Mesodermal cell (in vitro differentiated cells): ENCODE measurements at regions not wholly inside any gene's neighbourhood (a gene's known extent, or its start where the extent isn't known, plus 50 kb on each side); places are given as distances from the start of the nearest gene placed in this dataset.

Experiments
- H3K27ac ChIP-seq: 2 replicates; pipeline ENCODE4 v1.7.0; 2013; ENCODE audit warnings: mild to moderate bottlenecking, low read depth, low read length, moderate library complexity; ENCODE audit not compliant: severe bottlenecking
- H3K36me3 ChIP-seq: 2 replicates; pipeline ENCODE4 v1.7.1; 2013; ENCODE audit warnings: mild to moderate bottlenecking, low read length, moderate library complexity; ENCODE audit not compliant: control insufficient read depth, insufficient read depth
- H3K4me1 ChIP-seq: one replicate; pipeline ENCODE4 v1.7.1; 2013; ENCODE audit warnings: mild to moderate bottlenecking, low read length; ENCODE audit not compliant: insufficient read depth, control insufficient read depth, poor library complexity, severe bottlenecking
- H3K4me3 ChIP-seq: 2 replicates; pipeline ENCODE4 v1.7.0; 2013; ENCODE audit warnings: low read length, control low read depth, mild to moderate bottlenecking; ENCODE audit not compliant: insufficient read depth, poor library complexity, severe bottlenecking; ENCODE audit errors: extremely low read depth
- H3K9me3 ChIP-seq: 2 replicates; pipeline ENCODE4 v1.7.1; 2013; ENCODE audit warnings: mild to moderate bottlenecking, low read length, moderate library complexity; ENCODE audit not compliant: control insufficient read depth
- WGBS, 2 experiments: methylation state at CpG; one replicate each; pipeline ENCODE4 v1.1.5; 2013; ENCODE audit warnings: missing lambda C conversion rate in 2 of 2; ENCODE audit not compliant: insufficient coverage in 2 of 2; 5-methylcytosine and 5-hydroxymethylcytosine counted together

DNA sequence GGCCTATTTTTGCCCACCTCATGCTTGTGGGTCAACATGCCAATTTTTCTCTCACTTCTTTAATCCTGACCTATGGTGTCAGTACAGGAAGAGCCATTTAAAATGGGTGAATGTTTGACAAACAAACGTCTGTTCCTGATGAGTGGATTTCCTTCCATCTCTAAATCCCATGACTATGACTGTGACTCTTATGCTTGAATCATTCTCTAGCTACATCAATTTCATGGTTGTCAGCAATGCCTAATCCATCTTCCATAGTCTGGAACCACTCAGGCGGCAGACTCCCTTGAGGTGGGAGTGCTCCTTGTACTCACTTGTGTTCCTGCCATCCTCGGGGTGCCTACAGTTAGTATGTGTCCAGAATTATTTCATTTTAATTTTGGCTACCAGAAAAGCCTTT, 194.9 kb upstream of the RPS6KA3 start:
- Histone ChIP-seq H3K36me3 (no peaks in the 10 kb centered on the region), H3K27ac (no peak overlapping the region), H3K4me3 (no peak overlapping the region), H3K9me3 (no peaks in the 10 kb centered on the region), H3K4me1 (peaks cover 7% of the 10 kb centered on the region)
- WGBS, 2 experiments = no CpG with 5 or more reads among the region's 3 CpGs

DNA sequence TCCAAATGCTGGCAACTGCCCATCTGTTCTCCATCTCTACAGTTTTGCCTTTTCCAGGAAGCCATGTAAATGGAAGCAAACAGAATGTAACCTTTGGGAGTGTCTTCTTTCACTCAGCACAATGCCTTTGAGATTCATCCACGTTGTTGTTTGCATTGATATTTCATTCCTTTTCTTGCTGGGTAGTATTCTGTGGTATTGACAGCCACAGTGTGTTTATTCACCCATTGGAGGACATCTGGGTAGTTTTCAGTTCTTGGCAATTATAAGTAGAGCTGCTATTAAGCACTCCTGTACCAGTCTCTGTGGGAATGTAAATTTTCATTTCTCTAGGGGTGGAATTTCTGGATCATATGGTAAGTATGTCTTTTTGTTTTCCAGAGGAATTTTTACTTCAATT, 194.3 kb upstream of the RPS6KA3 start:
- Histone ChIP-seq H3K27ac (no peak overlapping the region), H3K36me3 (no peaks in the 10 kb centered on the region), H3K9me3 (no peaks in the 10 kb centered on the region), H3K4me1 (peaks cover 7% of the 10 kb centered on the region), H3K4me3 (no peak overlapping the region)
- no CpG with 5 or more reads among the region's 1 CpG for WGBS, 2 experiments

DNA sequence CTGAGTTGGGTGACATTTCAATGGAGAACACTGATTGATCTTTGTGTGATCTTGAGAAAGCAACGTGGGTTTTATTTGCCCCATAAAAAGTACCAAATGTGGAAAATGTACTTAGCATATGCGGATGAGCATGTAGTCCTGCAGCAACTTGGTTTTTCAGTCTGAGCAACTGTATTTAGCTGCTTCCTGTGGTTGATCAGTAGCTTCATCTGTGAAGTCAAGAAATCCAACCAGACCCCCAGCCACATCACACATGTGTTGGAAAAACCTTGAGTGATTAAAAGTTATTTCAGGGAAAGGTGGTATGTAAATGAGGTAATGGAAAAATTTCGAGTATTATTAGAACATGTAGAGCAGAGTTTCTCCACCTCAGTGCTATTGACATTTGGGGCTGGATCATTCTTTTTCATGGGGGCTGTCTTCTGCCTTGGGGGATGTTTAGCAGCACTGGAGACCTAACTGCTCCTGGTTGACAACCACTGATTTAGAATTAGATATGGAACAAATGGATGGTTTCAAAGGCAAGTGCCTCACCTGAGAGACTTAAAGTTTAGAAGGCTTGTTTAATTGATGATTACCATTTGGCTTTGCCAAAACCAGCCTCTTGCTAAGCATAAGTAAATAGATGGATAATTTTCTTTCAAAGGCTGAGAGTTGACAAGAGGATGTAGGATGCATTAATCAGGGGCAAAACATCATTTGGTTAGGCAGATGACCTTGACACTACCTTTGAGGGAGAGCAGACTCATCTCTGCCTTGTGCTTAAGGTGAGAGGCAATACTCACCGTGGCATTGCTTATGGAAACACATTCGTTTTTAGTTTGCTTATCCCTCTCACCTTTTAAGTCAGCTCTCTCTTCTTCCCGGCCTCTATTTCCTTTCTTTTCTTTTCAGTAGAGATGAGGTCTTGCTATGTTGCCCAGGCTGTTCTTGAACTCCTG, 193.0 kb upstream of the RPS6KA3 start:
- WGBS, 2 experiments = 83% methylated on average over 2 of the region's 6 CpGs; no CpG with 5 or more reads in 1 of the 2 experiments
- H3K36me3 ChIP-seq = no peaks in the 10 kb centered on the region
- no peak overlapping the region for H3K4me3 ChIP-seq
- H3K27ac ChIP-seq = no peak overlapping the region
- H3K4me1 ChIP-seq = peaks cover 7% of the 10 kb centered on the region
- no peaks in the 10 kb centered on the region for H3K9me3 ChIP-seq

DNA sequence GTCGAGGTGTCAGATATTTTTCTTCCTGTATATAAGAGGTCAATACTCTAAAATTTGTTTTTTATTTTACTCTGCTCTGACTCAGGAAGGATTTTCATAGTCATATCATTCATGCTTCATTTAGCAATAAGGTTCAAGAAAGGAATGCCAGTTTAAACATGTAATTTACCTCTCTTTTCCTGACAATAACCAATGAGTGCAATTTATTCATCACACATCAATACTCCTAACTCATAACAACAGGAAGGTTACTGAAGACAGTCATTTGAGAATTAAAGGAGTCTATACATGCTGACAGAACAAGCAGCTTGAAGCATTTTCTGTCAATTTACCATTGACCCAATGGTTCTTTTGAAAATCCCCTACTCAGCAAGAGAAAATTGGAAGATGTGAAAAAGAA, 190.3 kb upstream of the RPS6KA3 start:
- no peaks in the 10 kb centered on the region for H3K36me3 ChIP-seq
- no peaks in the 10 kb centered on the region for H3K9me3 ChIP-seq
- no CpG with 5 or more reads among the region's 1 CpG for WGBS, 2 experiments
- no peak overlapping the region for H3K27ac ChIP-seq
- no peak overlapping the region for H3K4me3 ChIP-seq
- peaks cover 12% of the 10 kb centered on the region for H3K4me1 ChIP-seq

DNA sequence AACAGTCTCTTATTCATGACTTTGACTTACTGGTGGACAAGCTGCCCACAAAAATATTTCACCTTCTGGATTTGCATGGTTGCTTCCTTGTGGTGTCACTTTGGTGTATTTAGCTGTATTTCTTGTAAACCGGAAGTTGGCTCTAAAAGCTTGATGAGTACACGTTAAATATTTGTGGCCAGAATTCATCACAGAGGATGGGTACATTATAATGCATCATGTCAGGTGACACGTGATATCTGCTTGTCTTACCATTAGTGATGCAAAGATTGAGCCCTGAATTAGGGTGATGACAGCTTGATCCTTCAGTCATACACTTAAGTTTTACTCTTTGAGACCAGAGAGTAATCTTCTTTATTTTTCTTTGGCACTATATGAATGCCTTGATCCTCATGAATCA, 188.3 kb upstream of the RPS6KA3 start:
- Histone ChIP-seq H3K36me3 (no peaks in the 10 kb centered on the region), H3K4me3 (no peak overlapping the region), H3K27ac (no peak overlapping the region), H3K9me3 (no peaks in the 10 kb centered on the region), H3K4me1 (peaks cover 5% of the 10 kb centered on the region)
- WGBS, 2 experiments = 90 to 100% methylated on average over 1 to 2 of the region's 3 CpGs

DNA sequence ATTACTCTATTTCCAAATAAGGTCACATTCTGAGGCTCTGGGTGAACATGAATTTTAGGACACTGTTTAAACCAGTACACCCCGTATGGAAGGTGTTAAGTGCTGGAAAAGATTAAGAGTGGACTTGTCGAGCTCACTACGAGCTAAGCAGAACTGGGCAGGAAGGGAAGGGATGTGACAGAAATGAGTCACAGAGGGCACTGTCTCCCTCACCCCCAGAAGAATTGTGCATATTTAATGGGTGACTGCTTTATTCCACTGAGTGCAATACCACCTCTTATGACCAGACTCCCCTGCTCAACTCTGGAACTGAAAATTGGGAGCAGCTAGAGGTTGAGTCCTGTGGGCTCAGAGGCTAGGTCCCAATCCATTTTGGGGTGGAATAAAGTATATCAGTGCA, 187.4 kb upstream of the RPS6KA3 start:
- Histone ChIP-seq H3K4me1 (peaks cover 5% of the 10 kb centered on the region), H3K27ac (no peak overlapping the region), H3K9me3 (no peaks in the 10 kb centered on the region), H3K36me3 (no peaks in the 10 kb centered on the region), H3K4me3 (no peak overlapping the region)
- no CpG with 5 or more reads among the region's 3 CpGs for WGBS, 2 experiments

DNA sequence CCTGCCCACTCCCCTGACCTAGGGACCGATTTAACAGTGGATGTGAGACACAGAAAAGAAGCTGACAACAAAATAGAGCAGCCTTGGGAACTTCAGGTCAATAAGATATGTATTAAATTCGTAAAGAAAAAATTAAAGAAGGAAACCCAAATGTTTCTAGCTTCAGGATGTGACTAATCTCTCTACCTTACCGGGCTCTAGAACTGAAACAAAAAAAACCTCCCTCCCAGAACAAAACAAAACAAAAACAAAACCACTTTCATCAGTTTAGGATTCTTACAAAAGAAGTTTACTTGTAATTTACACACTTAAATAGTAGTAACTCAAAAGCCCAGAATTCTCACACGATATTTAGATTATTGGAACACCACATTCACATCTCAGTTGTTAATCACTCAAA, 185.8 kb upstream of the RPS6KA3 start:
- Histone ChIP-seq H3K4me1 (peaks cover 5% of the 10 kb centered on the region), H3K36me3 (no peaks in the 10 kb centered on the region), H3K4me3 (no peak overlapping the region), H3K9me3 (no peaks in the 10 kb centered on the region), H3K27ac (no peak overlapping the region)
- no CpG with 5 or more reads among the region's 4 CpGs for WGBS, 2 experiments

DNA sequence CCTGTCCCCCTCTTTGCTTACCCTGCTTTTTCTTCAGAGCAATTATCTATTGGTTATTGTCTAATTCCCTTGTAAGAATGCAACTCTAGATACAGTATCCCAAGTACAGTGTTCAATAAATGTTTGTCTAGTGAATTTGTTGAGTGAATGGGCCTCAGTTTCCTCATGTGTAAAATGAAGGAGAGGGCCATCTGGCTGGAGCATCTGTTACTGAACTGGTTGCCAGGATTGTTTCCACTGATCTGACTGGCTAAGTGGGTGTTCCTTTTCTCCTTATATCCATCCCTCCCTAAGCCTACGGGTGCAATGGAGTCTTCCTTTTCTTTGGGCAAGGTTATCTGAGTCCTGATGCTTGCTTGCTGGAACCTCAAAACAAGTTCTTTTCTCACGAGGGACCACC, 185.2 kb upstream of the RPS6KA3 start:
- H3K4me3 ChIP-seq = no peak overlapping the region
- no peaks in the 10 kb centered on the region for H3K9me3 ChIP-seq
- no peak overlapping the region for H3K27ac ChIP-seq
- no peaks in the 10 kb centered on the region for H3K36me3 ChIP-seq
- no CpG with 5 or more reads among the region's 2 CpGs for WGBS, 2 experiments
- H3K4me1 ChIP-seq = peaks cover 5% of the 10 kb centered on the region

DNA sequence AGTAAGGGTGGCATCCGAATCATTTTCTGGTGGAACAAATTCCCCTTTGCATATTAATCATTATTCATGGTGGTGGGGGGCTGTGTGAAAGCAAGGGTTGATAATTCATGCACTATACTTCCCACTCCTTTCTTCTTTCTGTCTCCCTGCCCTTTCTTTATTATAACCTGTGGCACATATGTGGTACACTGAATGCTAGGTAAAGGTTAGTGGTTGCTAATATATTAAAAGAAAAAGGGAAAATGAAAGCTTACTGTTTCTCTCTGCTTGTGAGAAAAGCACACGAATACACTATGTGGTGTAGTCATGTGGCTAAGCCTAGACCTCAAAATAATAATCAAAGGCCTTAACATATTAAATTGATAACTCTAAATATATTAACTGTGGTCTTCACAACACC, 178.4 kb upstream of the RPS6KA3 start:
- WGBS, 2 experiments = no CpG with 5 or more reads among the region's 2 CpGs
- peaks cover 4% of the 10 kb centered on the region for H3K4me1 ChIP-seq
- H3K4me3 ChIP-seq = no peak overlapping the region
- no peaks in the 10 kb centered on the region for H3K9me3 ChIP-seq
- no peak overlapping the region for H3K27ac ChIP-seq
- H3K36me3 ChIP-seq = no peaks in the 10 kb centered on the region

DNA sequence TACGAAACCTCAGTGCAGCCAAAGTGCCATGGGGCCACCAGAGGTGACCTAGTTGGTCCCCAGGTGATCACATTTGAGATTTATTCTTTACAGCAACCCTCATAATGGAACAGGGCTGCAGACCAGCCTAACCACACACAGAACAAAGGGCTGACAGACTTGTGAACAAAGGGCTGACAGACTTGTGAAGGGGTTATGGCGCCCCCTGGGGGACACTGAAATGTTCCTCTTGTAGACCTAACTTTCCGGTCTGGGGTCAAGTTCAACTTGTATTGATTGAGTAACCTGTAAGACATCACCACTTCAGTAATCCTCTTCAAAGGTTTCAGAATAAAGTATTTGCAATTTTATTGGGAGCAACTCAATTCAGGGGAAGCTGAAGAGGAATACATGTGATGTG, 175.9 kb upstream of the RPS6KA3 start:
- WGBS, 2 experiments = 57% methylated on average over 1 of the region's 3 CpGs; no CpG with 5 or more reads in 1 of the 2 experiments
- H3K9me3 ChIP-seq = no peaks in the 10 kb centered on the region
- peaks cover 7% of the 10 kb centered on the region for H3K4me1 ChIP-seq
- no peaks in the 10 kb centered on the region for H3K36me3 ChIP-seq
- H3K27ac ChIP-seq = no peak overlapping the region
- H3K4me3 ChIP-seq = no peak overlapping the region

DNA sequence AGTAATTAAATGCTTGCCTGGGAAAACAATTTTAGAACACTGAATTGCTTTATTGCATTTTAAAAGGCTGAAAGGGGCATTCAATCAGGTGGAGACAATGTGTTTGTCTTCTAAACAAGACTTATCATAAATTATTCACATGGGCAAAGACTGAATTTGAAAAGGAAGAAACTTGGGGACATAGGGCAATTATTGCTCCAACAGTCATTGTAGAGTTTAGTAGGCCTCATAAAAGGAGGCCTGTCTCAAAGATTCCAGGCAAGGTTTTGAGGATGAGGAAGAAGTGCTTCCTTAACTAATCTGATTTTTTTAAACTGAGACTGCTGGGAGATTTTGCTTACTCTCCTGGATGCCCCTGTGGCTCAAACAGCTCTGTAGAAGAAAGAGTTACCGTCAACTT, 174.4 kb upstream of the RPS6KA3 start:
- Histone ChIP-seq H3K9me3 (no peaks in the 10 kb centered on the region), H3K4me3 (no peak overlapping the region), H3K27ac (no peak overlapping the region), H3K36me3 (no peaks in the 10 kb centered on the region), H3K4me1 (peaks cover 7% of the 10 kb centered on the region)
- WGBS, 2 experiments = no CpG with 5 or more reads among the region's 1 CpG
